ENCODE measurements at regions not wholly inside any gene's neighbourhood (a gene's known extent, or its start where the extent isn't known, plus 50 kb on each side); places are given as distances from the start of the nearest gene placed in this dataset.

- TF ChIP-seq, protein P1, sequence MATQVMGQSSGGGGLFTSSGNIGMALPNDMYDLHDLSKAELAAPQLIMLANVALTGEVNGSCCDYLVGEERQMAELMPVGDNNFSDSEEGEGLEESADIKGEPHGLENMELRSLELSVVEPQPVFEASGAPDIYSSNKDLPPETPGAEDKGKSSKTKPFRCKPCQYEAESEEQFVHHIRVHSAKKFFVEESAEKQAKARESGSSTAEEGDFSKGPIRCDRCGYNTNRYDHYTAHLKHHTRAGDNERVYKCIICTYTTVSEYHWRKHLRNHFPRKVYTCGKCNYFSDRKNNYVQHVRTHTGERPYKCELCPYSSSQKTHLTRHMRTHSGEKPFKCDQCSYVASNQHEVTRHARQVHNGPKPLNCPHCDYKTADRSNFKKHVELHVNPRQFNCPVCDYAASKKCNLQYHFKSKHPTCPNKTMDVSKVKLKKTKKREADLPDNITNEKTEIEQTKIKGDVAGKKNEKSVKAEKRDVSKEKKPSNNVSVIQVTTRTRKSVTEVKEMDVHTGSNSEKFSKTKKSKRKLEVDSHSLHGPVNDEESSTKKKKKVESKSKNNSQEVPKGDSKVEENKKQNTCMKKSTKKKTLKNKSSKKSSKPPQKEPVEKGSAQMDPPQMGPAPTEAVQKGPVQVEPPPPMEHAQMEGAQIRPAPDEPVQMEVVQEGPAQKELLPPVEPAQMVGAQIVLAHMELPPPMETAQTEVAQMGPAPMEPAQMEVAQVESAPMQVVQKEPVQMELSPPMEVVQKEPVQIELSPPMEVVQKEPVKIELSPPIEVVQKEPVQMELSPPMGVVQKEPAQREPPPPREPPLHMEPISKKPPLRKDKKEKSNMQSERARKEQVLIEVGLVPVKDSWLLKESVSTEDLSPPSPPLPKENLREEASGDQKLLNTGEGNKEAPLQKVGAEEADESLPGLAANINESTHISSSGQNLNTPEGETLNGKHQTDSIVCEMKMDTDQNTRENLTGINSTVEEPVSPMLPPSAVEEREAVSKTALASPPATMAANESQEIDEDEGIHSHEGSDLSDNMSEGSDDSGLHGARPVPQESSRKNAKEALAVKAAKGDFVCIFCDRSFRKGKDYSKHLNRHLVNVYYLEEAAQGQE (IDR thresholded peaks at IDR 0.05; ENCODE audit: insufficient read depth in 1 of 2, low read depth in 2 of 2, low read length in 2 of 2) = no peak
- no peak for TF ChIP-seq TAF1 (IDR thresholded peaks at IDR 0.05; ENCODE audit: borderline replicate concordance, insufficient read depth, low read length)
These were observed 121.9 kb upstream of the PDZRN3 start for GRCh38 chr3:73746623-73747022.

Measured in PFSK-1 (cell line).